HCT116 (cell line): ENCODE measurements at regions not wholly inside any gene's neighbourhood (a gene's known extent, or its start where the extent isn't known, plus 50 kb on each side); places are given as distances from the start of the nearest gene placed in this dataset.

Experiments
- ATAC-seq: fragments of 200-7000 bp; cut with Tn5 transposase; 2 replicates; pipeline ENCODE4 v1.9.1; 2020; ENCODE audit warnings: mild to moderate bottlenecking, moderate library complexity
- BruUV-seq: library from RNA; stranded (reverse); fragments of 400-500 nt; replicated peaks from 2 replicates; lab custom pipeline; 2021; lab: Mats Ljungman, UMichigan
- CTCF ChIA-PET: fragments of 300-600 bp; sonication (Branson Sonifier 250); formaldehyde crosslinking; loops from one replicate; lab custom pipeline; 2021; ENCODE audit warnings: antibody characterized with exemption; lab: Charles Lee
- POLR2A ChIA-PET: fragments of 300-600, 350-600 bp; sonication (Branson Sonifier 250); formaldehyde crosslinking; loops from one replicate; lab custom pipeline; 2021; ENCODE audit warnings: antibody characterized with exemption; lab: Charles Lee
- RAD21 ChIA-PET, 2 experiments: fragments of 300-600 bp; sonication (Branson Sonifier 250); formaldehyde crosslinking; loops; one replicate each; lab custom pipeline; 2023; ENCODE audit warnings: low total read pairs in 2 of 2; ENCODE audit not compliant: uncharacterized antibody in 2 of 2, unreplicated experiment in 2 of 2, low non-redundant PET in 1 of 2; lab: Charles Lee
- DNase-seq: peaks from one replicate; pipeline ENCODE4 v3.0.0-alpha.2; 2010; ENCODE audit warnings: low read depth, low spot score
- H2AFZ ChIP-seq: fragments of 200-600 bp; shearing (Covaris generic), sonication (generic); 2 replicates; pipeline ENCODE4 v1.6.1; 2017; ENCODE audit warnings: low read depth, mixed run types, mixed read lengths, antibody characterized with exemption, low read length; ENCODE audit not compliant: poor library complexity, severe bottlenecking
- H3K27ac ChIP-seq: 2 replicates; pipeline ENCODE4 v1.5.1; 2012; ENCODE audit warnings: low read depth, low read length
- H3K27me3 ChIP-seq: fragments of 200-600 bp; sonication (generic); 2 replicates; pipeline ENCODE4 v1.6.1; 2016; ENCODE audit warnings: mixed run types, low read length, mixed read lengths; ENCODE audit not compliant: insufficient read depth
- H3K36me3 ChIP-seq, 2 experiments: fragments of 200-500 bp in 1 of 2; fragments of 200-600 bp in 1 of 2; sonication (Bioruptor generic) in 1 of 2; sonication (generic) in 1 of 2; 2 replicates each; pipeline versions ENCODE4 v1.5.1 to v1.6.1; 2014 to 2016; ENCODE audit warnings: low read length in 2 of 2, inconsistent platforms in 1 of 2, mixed read lengths in 1 of 2, mixed run types in 1 of 2; ENCODE audit not compliant: insufficient read depth in 2 of 2, control insufficient read depth in 1 of 2
- H3K4me1 ChIP-seq, 2 experiments: fragments of 200-600 bp in 1 of 2; sonication (generic) in 1 of 2; 2 replicates each; pipeline versions ENCODE4 v1.5.1 to v1.6.1; 2012 to 2017; ENCODE audit warnings: low read length in 2 of 2, inconsistent platforms in 1 of 2, mild to moderate bottlenecking in 1 of 2, mixed read lengths in 1 of 2, mixed run types in 1 of 2, moderate library complexity in 1 of 2; ENCODE audit not compliant: insufficient read depth in 2 of 2, control insufficient read depth in 1 of 2
- H3K4me2 ChIP-seq: fragments of 200-600 bp; sonication (generic); 2 replicates; pipeline ENCODE4 v1.6.1; 2017; ENCODE audit warnings: mixed run types, low read length, mixed read lengths
- H3K4me3 ChIP-seq, 2 experiments: fragments of 200-600 bp in 1 of 2; sonication (generic) in 1 of 2; replicated peaks in 1 of 2; 2 replicates each; pipeline ENCODE4 v1.5.1; 2011 to 2016; ENCODE audit warnings: low read length in 2 of 2, control low read depth in 1 of 2, low read depth in 1 of 2, mild to moderate bottlenecking in 1 of 2, mixed read lengths in 1 of 2, mixed run types in 1 of 2
- H3K79me2 ChIP-seq: fragments of 200-600 bp; sonication (generic); 2 replicates; pipeline ENCODE4 v1.6.1; 2017; ENCODE audit warnings: mild to moderate bottlenecking, mixed run types, low read length, moderate library complexity, mixed read lengths; ENCODE audit not compliant: insufficient read depth
- H3K9ac ChIP-seq: fragments of 200-600 bp; sonication (generic); 2 replicates; pipeline ENCODE4 v1.6.1; 2016; ENCODE audit warnings: low read length, mixed read lengths
- H3K9me2 ChIP-seq: fragments of 200-600 bp; sonication (generic), shearing (Covaris generic); 2 replicates; pipeline ENCODE4 v1.6.1; 2017; ENCODE audit warnings: mixed run types, mild to moderate bottlenecking, moderate library complexity; ENCODE audit not compliant: insufficient read depth
- H3K9me3 ChIP-seq, 2 experiments: fragments of 200-500 bp in 1 of 2; fragments of 200-600 bp in 1 of 2; sonication (Bioruptor generic) in 1 of 2; sonication (generic) in 1 of 2; 2 replicates each; pipeline ENCODE4 v1.6.1; 2014 to 2017; ENCODE audit warnings: low read length in 2 of 2, mixed read lengths in 2 of 2, inconsistent platforms in 1 of 2, low read depth in 1 of 2, mild to moderate bottlenecking in 1 of 2, mixed run types in 1 of 2, moderate library complexity in 1 of 2; ENCODE audit not compliant: control insufficient read depth in 1 of 2, insufficient read depth in 1 of 2
- H4K20me1 ChIP-seq: fragments of 200-600 bp; sonication (generic), shearing (Covaris generic); 2 replicates; pipeline ENCODE4 v1.6.1; 2017; ENCODE audit warnings: mixed run types, mild to moderate bottlenecking, moderate library complexity; ENCODE audit not compliant: insufficient read depth
- CBX3 ChIP-seq: IDR thresholded peaks from 2 replicates; pipeline ENCODE4 v1.6.1; 2012; ENCODE audit warnings: low read depth
- CTCF ChIP-seq, 3 experiments: fragments of 200-600 bp in 1 of 3; sonication (generic) in 1 of 3; IDR thresholded peaks in 2 of 3; conservative IDR thresholded peaks in 1 of 3; 2 replicates each; pipeline ENCODE4 v1.5.1; 2012 to 2017; ENCODE audit warnings: low read depth in 2 of 3, low read length in 2 of 3, antibody characterized with exemption in 1 of 3, borderline replicate concordance in 1 of 3, control low read depth in 1 of 3, mild to moderate bottlenecking in 1 of 3, mixed read lengths in 1 of 3, mixed run types in 1 of 3, moderate library complexity in 1 of 3; ENCODE audit not compliant: insufficient read depth in 1 of 3
- EGR1 ChIP-seq: IDR thresholded peaks from 2 replicates; pipeline ENCODE4 v1.6.1; 2012; ENCODE audit warnings: low read depth
- EZH2 ChIP-seq: fragments of 200-600 bp; sonication (generic); IDR thresholded peaks from 2 replicates; pipeline ENCODE4 v1.6.1; 2017; ENCODE audit warnings: antibody characterized with exemption, mixed run types
- JUND ChIP-seq: IDR thresholded peaks from 2 replicates; pipeline ENCODE4 v1.6.1; 2012
- MAX ChIP-seq: IDR thresholded peaks from 2 replicates; pipeline ENCODE4 v1.6.1; 2012
- SIN3A ChIP-seq: IDR thresholded peaks from 2 replicates; pipeline ENCODE4 v1.6.1; 2012; ENCODE audit warnings: low read depth
- TCF7L2 ChIP-seq: IDR thresholded peaks from 2 replicates; pipeline ENCODE4 v1.7.0; 2011; ENCODE audit warnings: borderline replicate concordance, inconsistent platforms; ENCODE audit not compliant: insufficient read depth, insufficient read length; ENCODE audit errors: extremely low read depth
- YY1 ChIP-seq: IDR thresholded peaks from 2 replicates; pipeline ENCODE4 v1.6.1; 2011; ENCODE audit warnings: low read length, low read depth, moderate library complexity, mild to moderate bottlenecking; ENCODE audit not compliant: insufficient replicate concordance; ENCODE audit errors: extremely low read depth
- ZFX ChIP-seq: fragments of 450-650 bp; IDR thresholded peaks from 2 replicates; pipeline ENCODE4 v1.6.1; 2017
- ZNF274 ChIP-seq: fragments of 200-500 bp; sonication (Bioruptor generic); IDR thresholded peaks from 2 replicates; pipeline ENCODE4 v1.6.1; 2014; ENCODE audit warnings: mild to moderate bottlenecking, low read depth, low read length, inconsistent platforms
- intact Hi-C: fragments of 100-400 bp; cut with micrococcal nuclease; formaldehyde crosslinking; loops from 2 replicates; pipeline ENCODE4 v1.10.0; 2022

DNA sequence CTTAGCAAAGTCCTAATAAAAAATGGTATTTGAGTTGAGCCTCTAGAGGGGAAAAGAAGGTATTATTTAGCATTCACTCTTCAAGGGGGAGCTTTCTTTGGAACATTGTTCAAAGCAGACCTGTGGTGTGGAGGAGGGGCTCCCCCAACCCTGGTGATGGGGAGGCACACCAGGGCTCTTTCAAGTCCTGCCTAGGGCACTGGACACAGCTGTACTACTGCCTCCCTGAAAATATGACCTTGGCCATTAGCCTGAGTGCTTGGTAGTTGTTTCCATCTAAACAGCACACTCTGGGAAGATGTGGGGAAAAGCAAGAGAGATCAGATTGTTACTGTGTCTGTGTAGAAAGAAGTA is 215.1 kb upstream of the CNR1 start (continued):
- TF ChIP-seq CTCF (IDR thresholded peaks at IDR 0.05 in 2 of 3, conservative IDR thresholded peaks at IDR 0.05 in 1 of 3; ENCODE audit: borderline replicate concordance in 1 of 3, insufficient read depth in 1 of 3, low read depth in 2 of 3, low read length in 2 of 3) = no peak
- TF ChIP-seq CBX3 = no peak
- TF ChIP-seq TCF7L2 = no peak
- no peak for TF ChIP-seq MAX
- no peak for TF ChIP-seq ZNF274
- TF ChIP-seq JUND = no peak
- TF ChIP-seq ZFX = no peak
- no peak for TF ChIP-seq SIN3A
- TF ChIP-seq YY1 = no peak
- no peak for TF ChIP-seq EGR1
- TF ChIP-seq EZH2 = no peak

GRCh38 chr6:88380618-88381288 is 214.6 kb upstream of the CNR1 start:
- Histone ChIP-seq H3K27me3 (peaks cover 73% of the 10 kb centered on the region), H3K9ac (no peak overlapping the region), H3K9me3 (no peaks in the 10 kb centered on the region), H3K9me2 (no peaks in the 10 kb centered on the region), H3K79me2 (no peaks in the 10 kb centered on the region), H3K36me3 (no peaks in the 10 kb centered on the region), H3K4me1 (no peaks in the 10 kb centered on the region), H3K27ac (no peak overlapping the region), H4K20me1 (no peaks in the 10 kb centered on the region), H2AFZ (no peak overlapping the region), H3K4me3 (no peak overlapping the region), H3K4me2 (no peak overlapping the region)
- ChIA-PET RAD21 (no interaction called here), POLR2A (no interaction called here), CTCF (no interaction called here)
- BruUV-seq = no TSS peak
- TF ChIP-seq SIN3A = no peak
- intact Hi-C loops = no loop called here
- no peak for ATAC-seq
- DNase-seq = no peak
